H1 (cell line): ENCODE measurements at regions not wholly inside any gene's neighbourhood (a gene's known extent, or its start where the extent isn't known, plus 50 kb on each side); places are given as distances from the start of the nearest gene placed in this dataset.

ENCODE experiments used
- CTCF ChIA-PET: fragments of 300-600 bp; sonication (Branson Sonifier 250); formaldehyde crosslinking; loops from one replicate; lab custom pipeline; 2021; ENCODE audit not compliant: partially characterized antibody; lab: Charles Lee
- POLR2A ChIA-PET: fragments of 300-600 bp; sonication (Branson Sonifier 250); formaldehyde crosslinking; loops from one replicate; lab custom pipeline; 2021; ENCODE audit warnings: inconsistent platforms; ENCODE audit not compliant: partially characterized antibody; lab: Charles Lee
- DNase-seq, 2 experiments: peaks; one replicate each; pipeline versions ENCODE4 v3.0.0 to v3.0.0-alpha.2; 2010 to 2022; ENCODE audit warnings: low spot score in 2 of 2, low read depth in 1 of 2, mixed read lengths in 1 of 2
- FAIRE-seq: peaks from 2 replicates; lab custom pipeline; 2011; peaks lifted over from hg19 to GRCh38; lab: Jason Lieb, UNC
- H2AFZ ChIP-seq: 2 replicates; pipeline ENCODE4 v1.8.1; 2012; ENCODE audit warnings: low read length, inconsistent platforms
- H2AK5ac ChIP-seq: 2 replicates; pipeline ENCODE4 v1.6.1; 2013; ENCODE audit warnings: low read depth, low read length
- H2BK120ac ChIP-seq: replicated peaks from 2 replicates; pipeline ENCODE3; 2013; ENCODE audit warnings: low read depth, low read length, inconsistent platforms
- H2BK12ac ChIP-seq: 2 replicates; pipeline ENCODE4 v1.6.1; 2013; ENCODE audit warnings: low read depth, low read length
- H2BK15ac ChIP-seq: 2 replicates; pipeline ENCODE4 v1.6.1; 2013; ENCODE audit warnings: low read length
- H2BK20ac ChIP-seq: 2 replicates; pipeline ENCODE4 v1.6.1; 2013; ENCODE audit warnings: low read length
- H2BK5ac ChIP-seq: 2 replicates; pipeline ENCODE4 v1.6.1; 2013; ENCODE audit warnings: low read depth, low read length
- H3K14ac ChIP-seq: 2 replicates; pipeline ENCODE4 v1.6.1; 2013; ENCODE audit warnings: inconsistent platforms; ENCODE audit not compliant: insufficient read length
- H3K18ac ChIP-seq: 2 replicates; pipeline ENCODE4 v1.6.1; 2013; ENCODE audit warnings: low read length; ENCODE audit errors: extremely low read depth
- H3K23ac ChIP-seq: 2 replicates; pipeline ENCODE4 v1.6.1; 2013; ENCODE audit warnings: inconsistent platforms; ENCODE audit not compliant: insufficient read length
- H3K23me2 ChIP-seq: 2 replicates; pipeline ENCODE4 v1.6.1; 2013; ENCODE audit warnings: low read depth, low read length
- H3K27ac ChIP-seq: 2 replicates; pipeline ENCODE4 v1.6.1; 2011; ENCODE audit warnings: low read depth, low read length, inconsistent platforms
- H3K27me3 ChIP-seq, 4 experiments: replicated peaks in 1 of 4; 1 replicate in 1 of 4; 2 replicates in 3 of 4; pipeline versions ENCODE4 v1.6.1 to v1.8.1; 2011 to 2013; ENCODE audit warnings: low read length in 3 of 4, mild to moderate bottlenecking in 3 of 4, inconsistent platforms in 2 of 4, mixed read lengths in 2 of 4, moderate library complexity in 1 of 4; ENCODE audit not compliant: control insufficient read depth in 3 of 4, insufficient read depth in 3 of 4; ENCODE audit errors: extremely low read depth in 1 of 4
- H3K36me3 ChIP-seq, 4 experiments: 2 replicates each; pipeline versions ENCODE4 v1.6.1 to v1.8.1; 2011 to 2013; ENCODE audit warnings: mild to moderate bottlenecking in 4 of 4, low read length in 3 of 4, moderate library complexity in 2 of 4, control low read depth in 1 of 4, inconsistent platforms in 1 of 4; ENCODE audit not compliant: insufficient read depth in 4 of 4, control insufficient read depth in 2 of 4
- H3K4ac ChIP-seq: replicated peaks from 2 replicates; pipeline ENCODE3; 2013; ENCODE audit warnings: low read length, low read depth, mixed read lengths, inconsistent platforms; ENCODE audit not compliant: insufficient read length
- H3K4me1 ChIP-seq, 4 experiments: replicated peaks in 1 of 4; 1 replicate in 1 of 4; 2 replicates in 3 of 4; pipeline versions ENCODE4 v1.6.1 to v1.8.1; 2011 to 2013; ENCODE audit warnings: low read length in 3 of 4, inconsistent platforms in 2 of 4, mixed read lengths in 1 of 4; ENCODE audit not compliant: insufficient read depth in 4 of 4, control insufficient read depth in 3 of 4
- H3K4me2 ChIP-seq, 2 experiments: 2 replicates each; pipeline versions ENCODE4 v1.6.1 to v1.8.1; 2011 to 2013; ENCODE audit warnings: low read depth in 2 of 2, low read length in 2 of 2, control low read depth in 1 of 2, inconsistent platforms in 1 of 2, mild to moderate bottlenecking in 1 of 2; ENCODE audit not compliant: insufficient read depth in 1 of 2
- H3K4me3 ChIP-seq, 4 experiments: fragments of 200-600, 300-600 bp in 1 of 4; sonication (generic), shearing (Covaris generic), sonication (Bioruptor Twin) in 1 of 4; 2 replicates each; pipeline versions ENCODE4 v1.5.1 to v1.8.1; 2011 to 2016; ENCODE audit warnings: low read length in 4 of 4, low read depth in 3 of 4, control low read depth in 2 of 4, inconsistent platforms in 2 of 4, mild to moderate bottlenecking in 2 of 4, mixed read lengths in 1 of 4, moderate library complexity in 1 of 4; ENCODE audit not compliant: insufficient read depth in 2 of 4; ENCODE audit errors: extremely low read depth in 1 of 4
- H3K56ac ChIP-seq: replicated peaks from 2 replicates; pipeline ENCODE3; 2013; ENCODE audit warnings: low read depth, mild to moderate bottlenecking, mixed read lengths, low read length, inconsistent platforms; ENCODE audit not compliant: insufficient read length
- H3K79me1 ChIP-seq: 2 replicates; pipeline ENCODE4 v1.6.1; 2013; ENCODE audit warnings: low read depth, low read length, control low read depth
- H3K79me2 ChIP-seq, 2 experiments: 2 replicates each; pipeline versions ENCODE4 v1.6.1 to v1.8.1; 2012 to 2013; ENCODE audit warnings: low read length in 2 of 2, mild to moderate bottlenecking in 2 of 2, inconsistent platforms in 1 of 2; ENCODE audit not compliant: insufficient read depth in 2 of 2, control insufficient read depth in 1 of 2
- H3K9ac ChIP-seq, 4 experiments: replicated peaks in 1 of 4; 1 replicate in 1 of 4; 2 replicates in 3 of 4; pipeline versions ENCODE4 v1.6.1 to v1.8.1; 2011 to 2013; ENCODE audit warnings: low read depth in 3 of 4, low read length in 3 of 4, control low read depth in 2 of 4, mild to moderate bottlenecking in 2 of 4, moderate library complexity in 2 of 4, inconsistent platforms in 1 of 4; ENCODE audit errors: extremely low read depth in 1 of 4
- H3K9me3 ChIP-seq, 2 experiments: 2 replicates each; pipeline versions ENCODE4 v1.6.1 to v1.8.1; 2012 to 2013; ENCODE audit warnings: mild to moderate bottlenecking in 2 of 2, moderate library complexity in 2 of 2, control low read depth in 1 of 2, inconsistent platforms in 1 of 2, low read depth in 1 of 2, low read length in 1 of 2, mixed read lengths in 1 of 2; ENCODE audit not compliant: insufficient read depth in 2 of 2
- H4K20me1 ChIP-seq, 2 experiments: replicated peaks in 1 of 2; 2 replicates each; pipeline versions ENCODE3 to v1.8.1; 2011 to 2013; ENCODE audit warnings: inconsistent platforms in 2 of 2, low read length in 2 of 2, mild to moderate bottlenecking in 1 of 2; ENCODE audit not compliant: insufficient read depth in 2 of 2, control insufficient read depth in 1 of 2
- H4K5ac ChIP-seq: 2 replicates; pipeline ENCODE4 v1.6.1; 2013; ENCODE audit warnings: low read length, low read depth, mixed read lengths, inconsistent platforms; ENCODE audit not compliant: insufficient read length
- H4K8ac ChIP-seq: 2 replicates; pipeline ENCODE4 v1.8.0; 2013; ENCODE audit warnings: mild to moderate bottlenecking, moderate library complexity, low read length, inconsistent platforms; ENCODE audit not compliant: insufficient read depth; ENCODE audit errors: extremely low read depth
- H4K91ac ChIP-seq: replicated peaks from 2 replicates; pipeline ENCODE3; 2013; ENCODE audit warnings: low read length, mixed read lengths, inconsistent platforms; ENCODE audit not compliant: insufficient read length
- EGR1 ChIP-seq: IDR thresholded peaks from 2 replicates; pipeline ENCODE4 v1.6.1; 2011; ENCODE audit warnings: low read depth, low read length, borderline replicate concordance
- JUND ChIP-seq: IDR thresholded peaks from 2 replicates; pipeline ENCODE4 v1.6.1; 2011; ENCODE audit warnings: mild to moderate bottlenecking, improper control_type of control experiment, low read length
- NANOG ChIP-seq: IDR thresholded peaks from 2 replicates; pipeline ENCODE4 v1.6.1; 2011; ENCODE audit warnings: low read length, low read depth, mild to moderate bottlenecking, inconsistent platforms; ENCODE audit not compliant: insufficient read depth, poor library complexity, severe bottlenecking
- RAD21 ChIP-seq, 2 experiments: IDR thresholded peaks in 1 of 2; conservative IDR thresholded peaks in 1 of 2; 2 replicates each; pipeline ENCODE4 v1.6.1; 2011; ENCODE audit warnings: low read depth in 2 of 2, low read length in 2 of 2, improper control_type of control experiment in 1 of 2, inconsistent platforms in 1 of 2, mild to moderate bottlenecking in 1 of 2, moderate library complexity in 1 of 2
- SAP30 ChIP-seq: fragments of 300-600 bp; sonication (generic); IDR thresholded peaks from 2 replicates; pipeline ENCODE4 v1.7.1; 2012; ENCODE audit warnings: low read length, moderate library complexity, mild to moderate bottlenecking, inconsistent platforms; ENCODE audit not compliant: insufficient read depth, insufficient replicate concordance
- SIX5 ChIP-seq: IDR thresholded peaks from 2 replicates; pipeline ENCODE4 v1.6.1; 2011; ENCODE audit warnings: mild to moderate bottlenecking, low read depth, low read length
- SP2 ChIP-seq: IDR thresholded peaks from 2 replicates; pipeline ENCODE4 v1.6.1; 2012; ENCODE audit warnings: mild to moderate bottlenecking, low read length, inconsistent platforms
- WGBS, 2 experiments: shearing (Covaris generic) in 1 of 2; methylation state at CpG; one replicate each; pipeline versions ENCODE4 v1.1.6 to v1.1.7; 2013 to 2015; ENCODE audit warnings: low lambda C conversion rate in 2 of 2, mixed read lengths in 2 of 2, inconsistent platforms in 1 of 2, low coverage in 1 of 2, missing lambda C conversion rate in 1 of 2; ENCODE audit not compliant: insufficient replicate concordance in 2 of 2, insufficient coverage in 1 of 2, insufficient read length in 1 of 2; ENCODE audit errors: extremely low coverage in 1 of 2, missing lambda C conversion rate in 1 of 2; 5-methylcytosine and 5-hydroxymethylcytosine counted together

DNA sequence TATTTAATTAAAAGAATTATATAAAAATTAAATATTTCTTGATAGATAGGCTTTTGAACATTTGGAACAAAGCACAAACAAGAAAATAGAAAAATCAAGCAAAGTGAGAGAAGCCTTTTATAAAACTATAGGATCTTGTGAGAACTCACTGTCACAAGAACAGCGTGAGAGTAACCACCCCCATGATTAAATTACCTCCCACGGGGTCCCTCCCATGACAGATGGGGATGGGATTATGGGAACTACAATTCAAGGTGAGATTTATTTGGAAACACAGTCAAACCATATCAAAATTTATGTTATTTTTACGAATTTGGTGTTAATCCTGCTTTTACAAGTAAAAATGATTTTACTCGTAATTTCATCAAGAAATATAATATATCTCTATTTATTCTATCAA lies 1136.1 kb upstream of the POT1 start:
- Histone ChIP-seq H3K4me3 (no peak overlapping the region), H3K79me2 (no peaks in the 10 kb centered on the region), H3K23me2 (no peaks in the 10 kb centered on the region), H4K20me1 (no peaks in the 10 kb centered on the region), H4K8ac (no peak overlapping the region), H2AK5ac (no peak overlapping the region), H3K36me3 (no peaks in the 10 kb centered on the region), H3K4ac (no peak overlapping the region), H3K14ac (no peak overlapping the region), H3K56ac (no peak overlapping the region), H2BK20ac (no peak overlapping the region), H3K23ac (no peak overlapping the region), H3K9me3 (no peaks in the 10 kb centered on the region), H3K27ac (no peak overlapping the region), H2BK5ac (no peak overlapping the region), H3K9ac (no peak overlapping the region), H4K91ac (no peak overlapping the region), H3K27me3 (no peaks in the 10 kb centered on the region), H3K4me1 (no peaks in the 10 kb centered on the region), H2BK12ac (no peak overlapping the region), H2BK120ac (no peak overlapping the region), H4K5ac (no peak overlapping the region), H3K18ac (no peak overlapping the region), H3K79me1 (no peaks in the 10 kb centered on the region), H2AFZ (no peak overlapping the region), H2BK15ac (no peak overlapping the region), H3K4me2 (no peak overlapping the region)
- FAIRE-seq (no peak), DNase-seq (no peak)
- TF ChIP-seq RAD21 (IDR thresholded peaks at IDR 0.05 in 1 of 2, conservative IDR thresholded peaks at IDR 0.05 in 1 of 2; ENCODE audit: low read depth in 2 of 2, low read length in 2 of 2) (no peak), NANOG (no peak), EGR1 (no peak), SAP30 (no peak), JUND (no peak), SP2 (no peak), SIX5 (no peak)
- ChIA-PET POLR2A (no interaction called here), CTCF (no interaction called here)
- 93% methylated on average over 4 of the region's 4 CpGs; no CpG with 5 or more reads in 1 of the 2 experiments for WGBS, 2 experiments
